DMS79 treated with DMSO at 0.1 percent for 48 hours (cell line): ENCODE measurements at regions not wholly inside any gene's neighbourhood (a gene's known extent, or its start where the extent isn't known, plus 50 kb on each side); places are given as distances from the start of the nearest gene placed in this dataset.

Experiments used
- DNase-seq: peaks from one replicate; lab custom pipeline; 2025; lab: John Stamatoyannopoulos, UW

DNA sequence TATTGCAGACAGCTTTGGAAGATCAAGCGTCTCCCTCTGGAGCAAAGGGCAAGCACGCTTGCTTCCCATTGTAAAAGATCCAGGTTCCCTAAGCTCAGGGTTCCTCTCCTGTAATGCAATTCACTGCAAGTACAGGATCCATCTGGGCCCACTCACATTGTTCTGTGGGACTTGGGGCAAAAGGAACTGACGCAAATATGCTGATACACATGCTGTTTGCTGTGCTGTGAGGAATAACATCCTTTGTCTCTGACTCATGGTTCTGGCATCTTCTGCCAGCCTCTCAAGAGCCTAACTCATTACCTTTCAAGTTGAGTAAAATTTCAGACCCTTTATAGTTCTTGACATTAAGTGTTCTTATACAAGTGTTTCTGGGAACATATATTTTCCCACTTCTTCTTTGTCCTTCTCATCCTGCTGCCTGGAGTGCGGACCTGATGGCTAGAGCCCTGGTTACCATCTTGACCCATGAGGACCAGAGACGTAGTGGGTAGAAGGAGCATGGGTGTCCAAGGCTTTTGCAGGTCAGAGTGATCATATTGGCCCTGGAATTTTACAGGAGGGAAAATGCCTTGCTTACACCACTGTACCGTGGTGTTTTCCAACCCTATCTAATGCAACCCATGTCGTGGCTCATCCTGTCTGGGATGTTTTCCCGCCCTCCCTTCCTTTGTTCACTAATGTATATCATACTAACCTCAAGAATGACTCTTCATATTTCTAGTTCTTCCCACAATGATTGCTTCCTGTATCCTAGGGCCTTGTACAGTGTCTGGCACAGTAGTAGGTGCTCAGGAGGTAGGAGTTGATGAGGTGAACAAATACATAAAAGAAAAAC lies 145.7 kb upstream of the GLI2 start:
- peak; percentile 33 for DNase-seq

DNA sequence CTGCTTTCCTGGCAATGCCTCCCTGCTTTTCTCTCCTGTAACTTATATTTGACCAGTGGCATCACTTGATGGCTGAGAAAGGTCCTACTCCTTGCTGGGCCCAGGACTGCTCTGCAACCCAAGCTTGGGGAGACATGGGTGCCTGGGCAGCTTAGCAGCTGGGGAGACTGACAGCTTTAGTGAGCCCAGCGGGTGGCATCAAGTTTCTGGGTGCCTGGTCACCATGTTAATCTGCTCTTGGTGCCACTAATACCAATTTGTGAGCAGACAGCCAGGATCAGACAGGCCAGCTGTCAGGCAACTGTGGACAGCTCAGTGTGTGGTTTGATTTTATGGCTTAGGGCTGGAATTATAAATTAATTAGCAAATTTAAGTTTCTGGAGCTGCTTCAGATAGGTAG lies 144.8 kb upstream of the GLI2 start:
- no peak for DNase-seq

DNA sequence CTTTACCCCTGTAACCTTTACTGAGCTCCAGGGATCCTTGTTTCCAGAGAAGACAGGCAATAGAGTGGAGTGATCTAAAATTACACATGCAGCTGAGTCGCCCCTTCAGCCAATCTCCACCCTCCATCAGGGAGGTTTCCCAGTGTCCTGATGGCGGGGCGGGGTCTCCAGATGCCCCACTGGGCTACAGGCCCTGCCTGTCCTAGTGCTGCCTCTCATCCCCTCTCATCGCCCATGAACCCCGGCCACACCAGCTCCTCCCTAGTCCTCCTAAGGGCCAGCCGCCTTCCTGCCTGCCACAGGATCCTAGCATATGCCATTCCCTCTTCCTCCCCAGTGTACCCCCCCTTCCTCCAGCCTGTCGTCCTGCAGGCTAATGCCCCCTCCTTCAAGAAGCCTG lies 144.1 kb upstream of the GLI2 start:
- DNase-seq: no peak

DNA sequence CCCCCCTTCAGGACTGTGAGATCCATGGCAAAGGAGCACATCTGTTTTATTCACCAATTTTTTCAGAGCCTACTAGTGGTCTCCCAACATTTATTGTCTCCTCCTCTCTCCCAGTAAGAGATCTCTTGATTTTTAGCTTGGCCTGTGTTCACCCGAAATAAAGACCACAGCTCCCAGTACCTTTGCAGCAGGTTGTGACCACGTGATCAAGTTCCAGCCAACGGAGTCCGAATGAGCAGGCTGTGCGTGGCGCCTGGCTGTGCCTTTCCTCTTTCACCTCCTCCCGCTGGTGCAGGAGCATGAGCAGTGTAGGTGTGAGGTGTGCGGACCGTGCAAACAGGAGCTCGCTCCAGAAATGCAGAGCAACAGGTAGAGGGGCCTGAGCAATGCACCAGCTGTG lies 143.6 kb upstream of the GLI2 start:
- DNase-seq: no peak

- DNase-seq: no peak
These were observed 141.6 kb upstream of the GLI2 start for GRCh38 chr2:120593921-120594686.

GRCh38 chr2:120594856-120595685 lies 140.6 kb upstream of the GLI2 start:
- no peak for DNase-seq

- DNase-seq: no peak
These were observed 139.9 kb upstream of the GLI2 start for GRCh38 chr2:120595739-120596138.

DNA sequence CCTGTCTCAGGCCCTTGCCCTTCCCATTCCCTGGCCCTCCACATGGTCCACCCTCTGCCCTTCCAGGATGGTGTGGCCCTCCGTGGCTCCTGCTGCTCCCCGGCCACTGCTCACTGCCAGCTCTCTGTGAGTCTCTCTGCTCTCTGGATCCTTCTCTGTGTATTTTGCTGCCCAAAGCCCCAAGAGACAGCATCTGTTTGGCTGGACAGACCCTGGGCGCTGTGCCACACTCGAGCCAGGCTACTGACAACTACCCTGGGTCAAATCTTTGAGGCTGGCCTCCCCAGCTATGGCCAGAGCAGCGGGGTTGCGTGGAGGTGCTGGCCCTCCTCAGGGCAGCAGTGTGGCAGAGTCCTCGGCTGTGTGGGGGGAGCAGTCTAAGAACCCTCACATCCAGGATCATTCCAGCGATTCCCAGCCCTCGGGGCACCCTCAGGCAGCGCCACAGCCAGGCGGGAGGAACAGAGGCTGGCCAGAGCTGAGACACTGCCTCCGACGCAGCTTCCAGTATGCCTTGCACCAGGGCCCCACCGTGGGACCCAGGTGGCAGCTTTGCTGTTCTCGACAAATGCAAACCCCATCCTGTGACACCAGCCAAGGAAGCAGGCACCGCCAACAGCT lies 139.4 kb upstream of the GLI2 start:
- DNase-seq: no peak

- DNase-seq: no peak
These were observed 138.6 kb upstream of the GLI2 start for GRCh38 chr2:120596990-120597594.

DNA sequence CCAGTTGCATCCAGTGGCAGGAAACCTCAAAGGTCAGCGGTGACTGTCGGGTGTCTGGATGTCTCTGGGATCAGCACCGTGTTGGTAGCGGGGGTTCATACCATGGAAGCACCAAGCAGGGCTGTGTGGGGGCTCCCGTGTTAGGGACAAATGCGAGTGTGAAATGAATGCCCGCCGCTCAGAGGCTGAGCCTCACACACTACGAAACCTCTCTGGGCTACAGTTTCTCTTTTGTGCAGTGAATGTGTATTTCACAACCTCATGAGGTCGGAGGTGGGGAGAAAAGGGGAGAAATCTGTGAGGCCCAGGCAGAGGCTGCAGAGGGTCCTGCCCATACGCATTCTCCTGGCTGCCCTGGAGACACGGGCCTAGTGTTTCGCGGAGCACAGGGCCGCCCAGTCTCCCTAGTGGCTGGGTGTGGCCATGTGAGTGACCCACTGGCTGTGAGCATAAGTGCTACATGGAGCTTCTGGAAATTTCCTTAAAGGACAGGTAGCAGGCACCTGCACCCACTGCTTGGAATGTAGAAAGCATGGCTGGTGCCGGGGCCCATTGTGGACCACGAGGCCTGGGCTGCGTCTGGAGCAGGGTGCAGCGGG lies 138.0 kb upstream of the GLI2 start:
- no peak for DNase-seq

GRCh38 chr2:120598416-120598815 lies 137.3 kb upstream of the GLI2 start:
- DNase-seq: no peak

- DNase-seq: peak; percentile 57
These were observed 136.6 kb upstream of the GLI2 start for GRCh38 chr2:120599072-120599471.

DNA sequence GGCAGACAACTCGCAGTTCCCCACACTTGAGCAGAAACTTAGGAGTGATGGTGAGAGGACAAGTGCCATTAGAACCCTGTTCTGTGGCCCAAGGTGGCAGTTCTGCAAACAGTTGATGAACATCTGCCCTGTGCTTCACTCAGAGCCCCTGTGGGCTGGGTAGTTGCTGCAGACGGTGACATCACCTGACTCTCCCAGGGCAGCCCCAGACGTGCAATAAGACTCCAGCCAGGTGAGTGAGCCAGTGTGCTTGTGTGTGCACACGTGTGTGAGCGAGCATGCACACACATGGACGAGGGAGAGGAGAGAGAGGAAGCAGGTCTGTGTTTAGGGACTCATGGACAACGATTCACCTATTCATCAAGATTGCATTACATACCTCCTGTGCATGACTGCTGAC lies 136.0 kb upstream of the GLI2 start:
- DNase-seq: peak; percentile 73

- no peak for DNase-seq
These were observed 135.3 kb upstream of the GLI2 start for GRCh38 chr2:120600335-120600734.

- no peak for DNase-seq
These were observed 134.9 kb upstream of the GLI2 start for GRCh38 chr2:120600786-120601185.

DNA sequence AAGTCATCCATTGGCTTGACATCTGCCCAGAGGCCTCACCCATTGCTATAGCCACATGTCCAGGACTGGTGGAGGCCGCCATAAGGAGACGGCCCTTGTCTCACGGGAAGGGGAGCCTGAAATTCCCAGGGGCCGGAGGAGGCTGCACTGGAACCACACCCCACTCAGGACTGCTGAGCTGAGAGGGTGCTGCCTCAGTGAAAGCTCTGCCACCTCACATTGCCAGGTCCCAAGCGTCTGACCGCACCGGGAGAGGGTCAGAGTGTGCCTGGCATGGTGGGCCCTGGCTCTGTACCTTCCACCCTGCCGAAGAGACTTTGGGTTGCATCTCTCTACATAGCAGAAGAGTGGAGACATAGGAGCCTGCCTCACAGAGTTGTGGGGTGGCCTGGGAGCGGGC lies 134.1 kb upstream of the GLI2 start:
- DNase-seq: no peak

GRCh38 chr2:120602251-120602650 lies 133.4 kb upstream of the GLI2 start:
- DNase-seq: no peak

DNA sequence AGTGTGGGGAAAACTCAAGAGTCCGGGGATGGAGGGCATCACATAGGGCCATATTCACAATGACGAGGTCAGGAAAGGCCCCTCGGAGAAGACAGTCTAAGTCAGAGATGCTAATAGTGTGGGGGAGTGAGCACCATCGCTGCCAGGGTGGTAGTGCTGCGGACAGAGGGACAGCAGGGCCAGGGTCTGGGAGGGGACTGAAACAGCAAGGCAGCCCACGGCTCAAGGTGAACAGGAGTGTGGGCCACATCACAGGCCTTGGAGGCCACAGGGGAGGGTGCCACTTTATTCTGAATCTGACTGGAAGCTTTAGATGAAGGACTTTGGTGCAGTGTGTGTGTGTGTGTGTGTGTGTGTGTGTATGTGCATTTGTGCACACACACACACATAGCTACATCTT lies 130.9 kb upstream of the GLI2 start:
- no peak for DNase-seq

- DNase-seq: peak; percentile 88
These were observed 130.3 kb upstream of the GLI2 start for GRCh38 chr2:120605231-120605935.

GRCh38 chr2:120606280-120606679 lies 129.4 kb upstream of the GLI2 start:
- no peak for DNase-seq

DNA sequence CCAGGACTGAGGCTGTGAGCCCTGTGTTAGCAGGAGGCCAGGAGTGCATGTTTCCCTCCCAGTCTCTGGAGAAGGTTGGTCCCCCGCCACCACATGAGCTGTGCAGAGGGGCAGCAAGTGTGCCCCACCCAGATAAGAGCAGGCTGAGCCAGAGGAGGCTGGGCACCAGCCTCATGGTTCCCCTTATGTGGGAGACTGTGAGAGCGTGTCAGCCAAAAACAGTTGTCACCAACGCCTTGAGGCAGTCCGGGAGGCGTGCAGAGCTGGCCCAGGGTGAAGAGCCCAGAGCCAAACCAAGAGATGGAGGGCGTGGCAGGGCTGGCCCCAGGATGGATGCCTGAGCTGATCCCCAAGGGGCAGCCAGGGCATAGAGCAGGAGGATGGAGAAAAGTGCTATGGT lies 128.7 kb upstream of the GLI2 start:
- DNase-seq: no peak
